NCI-H510A (cell line): ENCODE measurements at regions not wholly inside any gene's neighbourhood (a gene's known extent, or its start where the extent isn't known, plus 50 kb on each side); places are given as distances from the start of the nearest gene placed in this dataset.
"Not testable (repeated sequence)": the region's sequence is repeated elsewhere in the genome, so short reads cannot be mapped to it uniquely, and the experiment has no call there.

ENCODE experiments used
- DNase-seq: peaks from one replicate; lab custom pipeline; 2025; lab: John Stamatoyannopoulos, UW

DNA sequence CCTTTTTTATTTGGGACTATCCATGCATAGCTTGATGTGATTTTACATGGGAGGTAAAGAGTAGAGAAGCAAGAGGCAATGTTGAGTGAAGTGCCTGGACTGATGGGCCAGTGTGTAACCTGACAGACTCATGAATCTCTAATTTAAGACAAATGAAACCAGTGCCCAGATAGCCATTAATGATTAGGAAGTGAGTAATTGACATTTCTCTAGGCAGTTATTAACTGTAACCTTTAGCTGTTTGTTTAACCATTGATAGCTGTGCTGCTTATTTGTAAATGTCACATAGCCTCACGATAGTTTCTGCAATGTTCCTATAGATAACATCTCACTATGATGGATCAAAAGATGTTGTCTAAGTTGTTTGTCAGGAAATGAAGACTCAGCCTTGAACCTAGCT is 1047.5 kb upstream of the SPRY2 start:
- no peak for DNase-seq

DNA sequence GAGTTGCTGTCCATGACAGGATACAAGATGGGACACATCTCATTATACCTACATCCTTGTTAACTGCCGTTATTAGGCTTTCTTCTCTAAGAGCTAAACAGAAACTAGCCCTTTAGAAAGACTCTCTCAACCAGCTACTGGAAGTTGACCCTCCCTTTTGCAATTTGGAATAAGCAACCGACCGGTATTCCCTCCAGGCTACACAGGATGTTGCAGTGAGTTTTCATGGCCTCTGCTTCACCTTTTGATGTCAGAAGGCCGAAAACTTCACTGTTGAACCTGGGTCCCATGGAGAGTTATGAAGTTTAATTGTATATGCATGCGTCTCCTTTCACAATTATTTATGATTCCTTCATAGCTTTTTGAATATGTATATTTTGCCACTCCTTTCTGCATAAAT is 1042.5 kb upstream of the SPRY2 start:
- DNase-seq, result no peak

DNA sequence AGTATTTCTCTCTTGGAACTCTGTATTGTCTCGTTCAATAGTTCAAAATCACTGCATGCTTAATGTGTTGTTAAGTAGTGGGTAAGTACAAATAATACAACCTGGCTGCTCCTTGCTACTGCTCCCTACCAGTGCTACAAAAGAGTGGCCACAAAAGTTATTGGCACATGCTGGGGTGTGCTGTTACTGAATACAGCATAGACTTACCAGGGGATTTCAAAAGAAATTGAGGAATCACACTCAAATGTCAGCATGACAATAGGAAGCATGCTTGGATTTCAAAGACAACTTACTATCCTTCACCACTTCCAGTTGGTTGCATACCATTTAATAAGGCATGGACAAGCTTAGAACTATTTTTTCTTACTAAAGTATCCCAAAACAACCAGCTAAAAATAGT is 1041.3 kb upstream of the SPRY2 start:
- DNase-seq, result no peak

DNA sequence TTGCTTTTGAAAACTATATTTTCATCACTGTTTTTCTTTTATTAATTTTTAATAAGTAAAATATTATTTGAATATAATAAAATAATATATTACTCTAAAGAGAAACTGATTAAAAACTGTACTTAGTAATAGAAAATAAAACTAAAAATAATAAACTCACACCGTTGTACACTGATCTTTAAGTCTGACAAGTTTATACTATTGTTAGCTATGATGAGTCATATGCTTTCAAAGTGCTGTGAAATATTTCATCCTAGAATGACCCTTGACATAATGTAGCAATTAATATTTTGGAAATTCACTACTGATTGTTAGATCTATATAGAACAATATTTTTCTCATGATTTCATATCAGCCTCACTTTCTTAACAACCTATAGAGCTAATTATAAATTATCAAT is 1040.6 kb upstream of the SPRY2 start:
- DNase-seq, result no peak

DNA sequence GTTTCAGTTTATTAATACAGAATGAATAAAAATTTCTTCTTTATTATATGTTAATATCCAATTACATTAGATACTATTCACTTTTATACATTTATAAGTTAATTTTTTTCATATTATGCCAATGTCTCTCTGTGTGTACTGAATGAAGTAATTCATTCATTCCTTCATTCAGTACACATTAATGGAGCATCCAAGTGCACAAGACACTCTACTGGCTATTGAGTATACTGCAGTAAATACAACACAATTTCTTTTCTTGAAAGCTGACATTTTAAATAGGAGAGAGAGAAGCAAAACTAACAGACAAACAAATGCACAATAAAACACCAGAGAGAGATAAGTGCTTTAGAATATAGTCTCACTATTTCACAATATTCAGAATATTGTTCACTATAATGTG is 1038.3 kb upstream of the SPRY2 start:
- DNase-seq, result no peak

DNA sequence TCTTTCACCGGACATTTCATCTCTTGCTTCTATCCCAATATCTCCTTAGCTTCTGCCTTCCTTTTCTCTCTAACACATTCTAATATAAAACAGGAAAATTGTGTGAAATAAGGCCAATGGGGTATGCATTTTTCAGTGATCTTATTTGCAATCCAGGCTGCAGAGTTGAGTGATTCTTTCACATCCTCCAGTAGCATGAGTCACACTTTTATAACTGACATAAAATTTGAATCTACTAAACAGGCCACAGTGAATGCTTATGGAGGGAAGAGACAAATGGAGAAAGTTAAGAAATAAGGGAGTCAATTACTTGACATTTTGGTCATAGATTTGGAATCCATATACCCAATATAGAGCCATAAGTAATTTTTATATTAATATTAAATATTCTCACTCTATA is 1037.0 kb upstream of the SPRY2 start:
- no peak for DNase-seq

DNA sequence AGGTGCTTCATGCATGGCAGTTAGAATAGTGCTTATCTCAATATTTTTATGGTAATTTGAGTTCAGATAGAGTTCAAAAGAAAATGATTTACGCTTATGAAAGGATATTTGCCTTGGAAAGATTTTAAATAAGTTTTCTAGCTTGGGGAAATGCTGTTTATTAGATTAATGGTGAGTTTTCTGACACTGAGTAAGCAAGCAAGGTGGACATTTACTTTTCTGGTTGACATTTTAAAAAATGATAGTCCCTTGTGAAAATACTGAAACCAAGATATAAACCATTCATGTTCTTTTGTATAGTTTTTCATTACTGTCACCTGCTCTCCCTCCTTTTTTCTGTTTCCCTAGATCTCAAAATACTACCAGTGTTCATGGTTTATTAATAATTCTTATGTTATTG is 1034.8 kb upstream of the SPRY2 start:
- DNase-seq, result no peak

DNA sequence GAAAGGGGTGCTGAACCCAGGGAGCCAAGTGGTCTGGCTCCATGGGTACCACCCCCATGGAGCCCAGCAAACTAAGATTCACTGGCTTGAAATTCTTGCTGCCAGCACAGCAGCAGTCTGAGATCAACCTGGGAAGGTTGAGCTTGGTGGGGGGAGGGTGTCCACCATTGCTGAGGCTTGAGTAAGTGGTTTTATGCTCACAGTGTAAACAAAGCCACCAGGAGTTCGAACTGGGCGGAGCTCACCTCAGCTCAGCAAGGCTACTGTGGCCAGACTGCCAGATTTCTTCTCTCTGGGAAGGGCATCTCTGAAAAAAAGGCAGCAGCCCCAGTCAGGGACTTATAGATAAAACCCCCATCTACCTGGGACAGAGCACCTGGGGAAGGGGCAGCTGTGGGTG is 1021.8 kb upstream of the SPRY2 start:
- DNase-seq, result peak; percentile 44

DNA sequence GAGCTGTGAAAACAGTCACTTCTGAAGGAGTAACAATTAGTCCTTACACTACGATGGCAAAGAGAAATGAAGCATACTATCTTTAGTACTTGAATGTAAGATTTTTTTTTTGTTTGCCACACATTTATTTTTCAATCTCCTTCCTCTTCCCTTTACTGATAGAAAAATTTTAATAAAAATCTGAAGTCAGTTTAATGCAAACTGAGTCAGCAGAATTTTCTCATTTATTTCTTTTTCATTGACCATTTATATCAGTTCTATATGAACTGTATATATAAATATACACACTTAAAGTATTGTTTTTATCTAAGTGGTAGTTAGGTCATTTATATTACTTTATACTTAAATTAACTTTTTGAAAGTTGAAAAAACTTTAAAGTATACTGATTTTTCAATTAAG is 1009.1 kb upstream of the SPRY2 start:
- DNase-seq, result no peak

DNA sequence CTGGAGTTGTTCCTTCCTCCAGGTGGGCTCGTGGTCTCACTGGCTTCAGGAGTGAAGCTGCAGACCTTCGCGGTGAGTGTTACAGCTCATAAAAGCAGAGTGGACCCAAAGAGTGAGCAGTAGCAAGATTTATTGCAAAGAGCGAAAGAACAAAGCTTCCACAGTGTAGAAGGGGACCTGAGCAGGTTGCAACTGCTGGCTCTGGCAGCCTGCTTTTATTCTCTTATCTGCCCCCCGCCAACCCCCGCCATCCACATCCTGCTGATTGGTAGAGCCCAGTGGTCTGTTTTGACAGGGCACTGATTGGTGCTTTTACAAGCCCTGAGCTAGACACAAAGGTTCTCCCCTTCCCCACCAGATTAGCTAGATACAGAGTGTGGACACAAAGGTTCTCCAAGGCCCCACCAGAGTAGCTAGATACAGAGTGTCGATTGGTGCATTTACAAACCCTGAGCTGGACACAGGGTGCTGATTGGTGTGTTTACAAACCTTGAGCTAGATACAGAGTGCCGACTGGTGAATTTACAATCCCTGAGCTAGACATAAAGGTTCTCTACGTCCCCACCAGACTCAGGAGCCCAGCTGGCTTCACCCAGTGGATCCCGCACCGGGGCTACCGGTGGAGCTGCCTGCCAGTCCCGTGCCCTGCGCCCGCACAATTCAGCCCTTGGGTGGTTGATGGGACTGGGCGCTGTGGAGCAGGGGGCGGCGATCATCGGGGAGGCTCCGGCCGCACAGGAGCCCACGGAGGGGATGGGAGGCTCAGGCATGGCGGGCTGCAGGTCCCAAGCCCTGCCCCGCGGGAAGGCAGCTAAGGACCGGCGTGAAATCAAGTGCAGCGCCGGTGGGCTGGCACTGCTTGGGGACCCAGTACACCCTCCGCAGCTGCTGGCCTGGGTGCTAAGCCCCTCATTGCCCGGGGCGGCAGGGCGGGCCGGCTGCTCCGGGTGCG is 999.5 kb upstream of the SPRY2 start:
- not testable (repeated sequence) for DNase-seq

DNA sequence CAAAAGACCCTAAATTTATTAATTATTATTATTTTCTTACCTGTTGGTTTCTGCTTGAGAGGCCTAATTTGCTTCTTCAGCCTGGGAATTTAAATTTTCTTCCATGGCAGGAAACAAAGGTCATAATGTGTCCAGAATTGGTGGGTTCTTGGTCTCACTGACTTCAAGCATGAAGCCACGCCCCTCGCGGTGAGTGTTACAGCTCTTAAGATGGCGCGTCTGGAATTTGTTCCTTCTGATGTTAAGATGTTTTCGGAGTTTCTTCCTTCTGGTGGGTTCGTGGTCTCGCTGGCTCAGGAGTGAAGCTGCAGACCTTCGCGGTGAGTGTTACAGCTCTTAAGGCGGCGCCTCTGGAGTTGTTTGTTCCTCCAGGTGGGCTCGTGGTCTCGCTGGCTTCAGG is 998.7 kb upstream of the SPRY2 start:
- DNase-seq, result not testable (repeated sequence)

DNA sequence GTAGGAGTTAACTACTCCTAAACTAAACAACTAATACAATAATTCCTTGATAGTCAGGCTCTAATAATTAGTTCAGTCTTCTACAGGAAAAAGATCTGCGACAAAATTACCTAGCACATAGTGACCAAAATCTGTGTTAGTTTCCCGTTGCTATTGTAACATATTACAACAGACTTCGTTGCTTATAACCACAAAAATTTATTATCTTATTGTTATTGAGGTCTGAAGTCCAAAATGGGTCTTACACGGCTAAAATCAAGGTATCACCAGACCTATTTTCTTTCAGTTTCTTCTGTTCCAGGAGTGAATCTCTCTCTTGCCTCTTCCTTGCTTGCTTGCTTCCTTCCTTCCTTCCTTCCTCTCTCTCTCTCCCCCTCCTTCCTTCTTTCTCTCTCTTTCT is 993.6 kb upstream of the SPRY2 start:
- DNase-seq, result no peak

DNA sequence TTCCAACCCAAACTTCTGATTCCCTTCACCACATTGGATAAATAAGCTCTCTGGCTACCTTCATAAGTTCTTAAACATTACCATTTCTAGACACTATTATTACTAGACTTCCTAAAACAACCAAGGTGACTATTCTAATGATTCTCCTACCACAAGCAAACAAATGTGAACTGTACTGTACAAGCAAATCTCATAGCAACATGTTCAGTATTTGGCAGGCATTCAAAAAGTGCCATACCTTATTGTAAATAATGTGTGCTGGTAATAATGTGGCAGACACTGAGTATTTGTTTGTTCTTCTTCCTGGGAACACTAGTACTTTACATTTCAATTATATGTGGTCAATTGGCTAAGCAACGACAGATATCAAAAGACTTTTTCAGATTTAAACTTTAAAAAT is 986.0 kb upstream of the SPRY2 start:
- DNase-seq, result peak; percentile 16

DNA sequence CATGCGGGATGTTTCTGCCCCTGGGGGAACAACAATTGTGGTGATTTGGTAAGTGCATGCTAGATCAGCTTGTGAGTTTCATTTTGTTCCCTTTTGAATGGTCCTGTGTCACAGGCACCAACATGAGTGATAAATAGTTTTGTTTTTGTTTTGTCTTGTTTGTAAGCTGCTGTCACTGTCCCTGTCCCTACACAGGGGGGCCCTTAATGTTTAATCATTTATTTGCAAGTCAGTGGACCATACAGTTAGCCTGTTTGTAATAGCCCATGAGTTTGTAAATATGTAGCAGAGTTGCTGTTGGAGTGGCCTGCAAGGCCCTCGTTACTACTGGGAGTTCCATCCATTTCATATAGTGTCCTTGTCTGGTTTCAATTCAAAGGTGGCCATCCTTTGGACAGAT is 979.6 kb upstream of the SPRY2 start:
- DNase-seq, result no peak

DNA sequence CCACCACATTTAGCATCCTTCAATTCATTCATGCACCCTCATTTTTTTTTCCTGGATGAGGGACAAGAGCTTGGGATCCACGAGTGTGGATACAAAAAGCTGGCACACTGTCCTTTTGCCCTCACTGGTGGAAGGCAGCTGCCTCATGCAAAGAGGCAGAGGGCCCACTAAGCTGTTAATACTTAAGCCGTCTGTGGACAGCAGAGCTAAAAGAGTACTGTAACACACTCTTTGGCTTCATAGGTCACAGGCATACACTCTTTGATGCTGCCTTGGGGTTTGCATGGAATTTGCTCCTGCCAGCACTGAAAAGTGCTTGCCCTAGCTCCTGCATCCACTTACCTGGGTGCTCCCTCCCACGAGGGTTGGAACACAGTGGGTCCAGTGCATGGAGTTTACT is 978.4 kb upstream of the SPRY2 start:
- no peak for DNase-seq

DNA sequence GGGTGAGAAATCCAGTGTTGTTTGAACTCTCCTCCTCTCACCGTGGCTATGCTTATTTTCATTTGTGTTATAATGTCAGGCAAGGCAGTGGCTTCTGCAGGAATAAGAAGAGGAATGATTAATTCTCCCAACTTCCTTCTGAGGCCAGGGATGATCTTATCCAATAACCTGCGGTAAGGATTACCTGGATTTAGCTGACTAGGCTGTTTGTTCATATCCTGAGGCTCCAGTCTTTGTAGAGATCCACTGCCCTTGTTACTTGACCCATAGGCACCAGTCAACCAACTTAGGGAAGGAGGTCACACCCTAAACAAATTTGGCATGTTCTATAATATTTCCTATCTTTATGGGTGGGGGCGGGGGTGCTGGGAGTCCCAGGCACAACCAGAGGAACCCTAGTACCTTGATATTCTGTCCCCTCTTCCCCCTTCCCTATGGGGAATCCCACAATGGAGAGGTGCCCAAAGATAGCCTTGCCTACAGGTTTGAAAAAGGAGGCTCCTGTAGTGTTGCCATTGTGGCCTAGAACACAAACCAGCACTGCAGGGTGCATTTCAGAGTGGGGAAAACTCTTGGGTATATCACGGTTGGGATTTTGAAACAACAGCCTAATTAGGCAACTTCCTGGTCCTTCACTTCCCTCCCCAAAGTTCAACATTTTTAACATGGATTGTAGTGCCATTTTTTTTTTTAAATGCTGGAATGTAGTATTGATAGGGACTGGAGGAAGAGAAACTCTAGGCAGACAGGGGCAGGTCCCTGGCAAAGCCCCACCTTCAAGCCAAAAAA is 977.5 kb upstream of the SPRY2 start:
- DNase-seq, result no peak

DNA sequence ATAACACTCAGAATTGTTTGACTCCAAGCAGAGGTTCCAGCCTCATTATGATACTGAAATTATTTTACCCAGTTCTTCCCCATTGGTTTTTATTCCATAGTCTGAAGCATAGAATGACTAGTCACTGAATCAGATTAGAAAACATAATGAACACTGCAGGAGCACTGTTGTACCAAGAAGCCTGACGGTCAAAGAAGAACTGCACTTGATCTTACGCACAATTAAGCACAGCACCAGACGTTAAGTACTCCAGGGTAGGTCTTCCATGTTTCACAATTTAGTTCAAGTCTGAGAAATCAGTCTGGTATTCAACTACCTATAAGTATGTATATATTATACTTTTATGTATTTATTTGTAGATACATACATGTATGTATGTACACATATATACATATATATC is 973.5 kb upstream of the SPRY2 start:
- DNase-seq, result no peak

DNA sequence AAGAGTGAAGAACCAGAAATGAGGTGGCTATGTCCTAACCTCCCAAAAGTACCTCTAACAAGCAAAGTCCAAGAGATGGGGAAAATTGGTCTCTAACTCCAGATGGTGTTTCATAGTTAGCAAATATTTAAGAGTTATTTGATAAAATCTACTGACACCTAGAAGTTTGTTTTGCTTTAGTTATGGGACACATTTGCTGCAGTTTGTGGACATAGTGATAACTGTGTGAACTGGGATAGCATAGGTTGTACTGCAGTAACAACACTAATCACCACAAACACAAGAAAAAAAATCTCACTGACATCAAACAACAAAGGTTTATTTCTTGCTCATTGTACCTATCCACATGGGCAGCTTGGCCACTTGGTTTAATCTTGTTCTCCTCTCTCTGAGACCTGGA is 965.0 kb upstream of the SPRY2 start:
- DNase-seq, result no peak

DNA sequence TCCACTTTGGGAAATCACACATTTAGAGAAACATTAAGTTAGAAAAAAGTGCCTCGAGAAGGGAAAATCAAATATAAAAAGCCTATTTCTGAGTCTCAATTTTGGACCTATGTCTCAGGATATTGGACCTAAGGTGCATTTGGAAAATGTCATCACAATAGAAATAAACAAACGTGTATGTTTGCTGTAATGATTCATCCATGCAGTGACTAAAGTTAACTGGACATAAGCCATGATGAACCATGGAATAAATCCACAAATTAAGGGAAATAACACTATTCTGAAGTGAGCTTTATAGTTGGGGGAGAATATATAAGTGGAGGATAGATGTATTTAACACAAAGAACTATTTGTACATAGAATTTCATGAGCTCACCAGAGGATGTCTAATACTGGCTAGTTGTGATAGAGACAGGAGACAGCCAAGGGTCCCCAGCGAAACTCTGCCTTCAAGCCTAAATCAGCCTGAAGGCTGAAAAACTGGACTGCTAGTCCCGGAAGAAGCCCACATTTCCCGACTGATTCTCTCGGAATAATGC is 963.3 kb upstream of the SPRY2 start:
- no peak for DNase-seq

DNA sequence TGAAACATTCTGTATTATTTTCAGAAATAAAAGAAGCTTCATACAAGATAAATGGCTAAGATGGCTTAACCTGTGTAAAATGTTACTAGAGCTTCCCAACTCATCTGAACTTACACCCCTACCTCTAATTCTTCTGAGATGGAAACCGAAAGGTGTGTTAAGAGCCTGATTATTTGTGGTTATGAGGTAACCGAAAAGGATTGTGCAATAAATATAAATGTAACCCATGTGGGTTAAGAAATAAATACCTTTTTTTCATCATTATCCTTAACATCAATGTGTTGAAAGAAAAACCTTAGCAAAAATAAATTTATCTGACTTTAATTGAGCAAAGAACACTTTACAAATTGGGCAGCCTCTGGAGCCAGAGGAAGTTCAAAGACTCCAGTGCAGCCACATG is 961.8 kb upstream of the SPRY2 start:
- DNase-seq, result no peak

DNA sequence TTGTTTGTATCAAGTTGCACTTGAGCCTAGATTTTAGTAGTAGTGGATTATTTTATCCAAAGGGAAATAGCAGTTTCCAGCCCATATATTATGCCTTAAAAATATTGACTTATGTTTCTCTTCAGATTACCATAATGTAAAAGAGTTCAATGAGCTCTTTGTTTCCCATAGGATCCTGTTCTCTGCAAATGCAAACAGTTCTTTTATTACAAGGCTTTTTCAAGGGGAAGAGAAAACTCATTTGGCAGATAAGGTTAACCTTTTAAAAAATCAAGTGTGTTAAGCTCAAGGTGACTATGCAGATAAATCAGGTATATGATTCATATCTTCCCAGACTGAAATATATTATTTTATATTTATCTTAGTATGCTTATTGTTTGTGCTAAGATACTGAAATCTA is 961.2 kb upstream of the SPRY2 start:
- DNase-seq, result no peak

DNA sequence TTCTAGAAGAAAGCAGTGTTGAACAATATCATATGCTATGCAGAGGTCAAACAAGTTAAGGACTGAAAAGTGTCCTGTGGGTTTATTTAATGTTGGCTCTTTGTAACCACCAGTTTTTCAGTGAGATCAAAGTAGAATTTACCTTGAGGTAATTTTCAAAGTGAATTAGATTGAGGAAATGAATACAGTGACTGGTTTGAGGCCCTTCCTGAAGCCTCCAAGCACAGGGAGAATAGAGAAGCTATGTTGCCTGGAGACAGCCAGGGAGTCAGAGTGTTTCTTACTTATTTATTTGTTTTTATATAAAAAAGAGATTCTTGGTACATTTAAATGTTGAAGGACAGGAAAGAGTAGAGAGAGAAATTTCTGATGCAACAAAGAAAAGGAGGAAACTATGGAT is 954.3 kb upstream of the SPRY2 start:
- no peak for DNase-seq

DNA sequence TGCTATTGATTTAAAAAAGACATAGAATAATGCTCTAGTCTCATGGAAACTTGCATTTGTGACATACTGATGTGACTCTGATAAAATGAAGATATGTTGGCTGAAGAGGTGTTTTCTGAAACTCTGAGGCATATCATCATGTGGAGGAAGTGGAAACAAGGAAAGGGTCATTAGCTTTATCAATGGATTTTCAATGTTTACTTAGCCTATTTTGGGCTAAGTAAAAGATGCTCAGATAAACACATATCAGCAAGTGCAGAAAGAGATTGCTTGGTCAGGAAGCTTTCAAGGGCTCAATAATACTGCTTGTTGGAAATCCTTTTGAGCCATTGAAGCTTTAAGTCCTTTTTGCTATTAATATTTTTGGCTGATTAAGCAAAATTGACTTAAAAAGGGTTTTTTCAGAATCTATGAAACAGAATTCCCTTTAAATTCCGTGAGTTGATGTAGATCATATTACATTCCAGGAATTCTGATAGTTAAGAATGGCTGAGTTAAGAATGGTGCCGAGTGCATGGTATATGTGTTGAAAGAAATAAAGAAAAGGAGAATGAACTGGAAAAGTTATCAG is 952.8 kb upstream of the SPRY2 start:
- no peak for DNase-seq
